H9 (cell line): ENCODE measurements at regions not wholly inside any gene's neighbourhood (a gene's known extent, or its start where the extent isn't known, plus 50 kb on each side); places are given as distances from the start of the nearest gene placed in this dataset.

Experiments
- DNase-seq: peaks from one replicate; pipeline ENCODE4 v3.0.0-alpha.2; 2017
- H2AFZ ChIP-seq: one replicate; pipeline ENCODE4 v1.6.1; 2013; ENCODE audit warnings: mild to moderate bottlenecking, low read length, control low read depth, moderate library complexity
- H2AK5ac ChIP-seq: 2 replicates; pipeline ENCODE4 v1.6.1; 2013; ENCODE audit warnings: low read length, control low read depth, mixed read lengths; ENCODE audit not compliant: insufficient read length
- H2BK120ac ChIP-seq: one replicate; pipeline ENCODE4 v1.6.1; 2013; ENCODE audit warnings: low read depth, mild to moderate bottlenecking, low read length, control low read depth, inconsistent platforms; ENCODE audit not compliant: poor library complexity, severe bottlenecking
- H2BK12ac ChIP-seq: 2 replicates; pipeline ENCODE4 v1.6.1; 2013; ENCODE audit warnings: low read length, control low read depth, mixed read lengths, low read depth; ENCODE audit not compliant: insufficient read length
- H2BK15ac ChIP-seq: 2 replicates; pipeline ENCODE4 v1.6.1; 2013; ENCODE audit warnings: low read depth, low read length, control low read depth
- H2BK20ac ChIP-seq: one replicate; pipeline ENCODE4 v1.6.1; 2013; ENCODE audit warnings: low read depth, mild to moderate bottlenecking, low read length, control low read depth, inconsistent platforms; ENCODE audit not compliant: poor library complexity, severe bottlenecking
- H2BK5ac ChIP-seq: 2 replicates; pipeline ENCODE4 v1.6.1; 2013; ENCODE audit warnings: low read length, control low read depth, mixed read lengths; ENCODE audit not compliant: insufficient read length
- H3K14ac ChIP-seq: 2 replicates; pipeline ENCODE4 v1.6.1; 2013; ENCODE audit warnings: low read length, control low read depth; ENCODE audit not compliant: insufficient read depth
- H3K18ac ChIP-seq: 2 replicates; pipeline ENCODE4 v1.6.1; 2013; ENCODE audit warnings: low read depth, mild to moderate bottlenecking, mixed read lengths, low read length, control low read depth; ENCODE audit not compliant: insufficient read length
- H3K23ac ChIP-seq: 2 replicates; pipeline ENCODE4 v1.6.1; 2013; ENCODE audit warnings: low read length, control low read depth, mixed read lengths, low read depth; ENCODE audit not compliant: insufficient read length
- H3K23me2 ChIP-seq: 2 replicates; pipeline ENCODE4 v1.6.1; 2013; ENCODE audit warnings: low read depth, mild to moderate bottlenecking, mixed read lengths, low read length, control low read depth; ENCODE audit not compliant: insufficient read length, poor library complexity, severe bottlenecking
- H3K27ac ChIP-seq: 2 replicates; pipeline ENCODE4 v1.5.1; 2013; ENCODE audit warnings: low read length, control low read depth, mixed read lengths, low read depth; ENCODE audit not compliant: insufficient read length
- H3K27me3 ChIP-seq: 2 replicates; pipeline ENCODE4 v1.6.1; 2013; ENCODE audit warnings: low read length, control low read depth, inconsistent platforms; ENCODE audit not compliant: insufficient read depth
- H3K4ac ChIP-seq: 2 replicates; pipeline ENCODE4 v1.6.1; 2013; ENCODE audit warnings: low read depth, mild to moderate bottlenecking, control low read depth, inconsistent platforms, low read length, moderate library complexity
- H3K4me1 ChIP-seq: 2 replicates; pipeline ENCODE4 v1.6.1; 2013; ENCODE audit warnings: low read length, control low read depth, inconsistent platforms; ENCODE audit not compliant: insufficient read depth
- H3K4me2 ChIP-seq: 2 replicates; pipeline ENCODE4 v1.6.1; 2013; ENCODE audit warnings: low read length, control low read depth, mixed read lengths; ENCODE audit not compliant: insufficient read length, insufficient read depth
- H3K56ac ChIP-seq: 2 replicates; pipeline ENCODE4 v1.6.1; 2013; ENCODE audit warnings: low read depth, mild to moderate bottlenecking, mixed read lengths, low read length, control low read depth; ENCODE audit not compliant: insufficient read length
- H3K79me1 ChIP-seq: 2 replicates; pipeline ENCODE4 v1.6.1; 2013; ENCODE audit warnings: low read depth, mild to moderate bottlenecking, moderate library complexity, low read length, control low read depth, inconsistent platforms; ENCODE audit not compliant: insufficient read depth, poor library complexity, severe bottlenecking
- H3K79me2 ChIP-seq: 2 replicates; pipeline ENCODE4 v1.6.1; 2013; ENCODE audit warnings: low read length, control low read depth, inconsistent platforms; ENCODE audit not compliant: insufficient read depth
- H3K9ac ChIP-seq: 2 replicates; pipeline ENCODE4 v1.6.1; 2013; ENCODE audit warnings: low read length, control low read depth, mixed read lengths; ENCODE audit not compliant: insufficient read length; ENCODE audit errors: extremely low read depth
- H3K9me3 ChIP-seq: one replicate; pipeline ENCODE4 v1.6.1; 2013; ENCODE audit warnings: low read depth, low read length, inconsistent platforms; ENCODE audit not compliant: control insufficient read depth
- H3T11ph ChIP-seq: one replicate; pipeline ENCODE4 v1.6.1; 2013; ENCODE audit warnings: mild to moderate bottlenecking, low read length, control low read depth, inconsistent platforms
- H4K20me1 ChIP-seq: one replicate; pipeline ENCODE4 v1.6.1; 2013; ENCODE audit not compliant: control insufficient read depth, insufficient read length, insufficient read depth
- H4K5ac ChIP-seq: 2 replicates; pipeline ENCODE4 v1.6.1; 2013; ENCODE audit warnings: low read depth, mild to moderate bottlenecking, mixed read lengths, low read length, control low read depth; ENCODE audit not compliant: insufficient read length
- H4K8ac ChIP-seq: replicated peaks from 2 replicates; pipeline ENCODE4 v1.6.1; 2013; ENCODE audit warnings: low read length, control low read depth, mixed read lengths, low read depth; ENCODE audit not compliant: insufficient read length
- H4K91ac ChIP-seq: 2 replicates; pipeline ENCODE4 v1.6.1; 2013; ENCODE audit warnings: low read depth, mild to moderate bottlenecking, moderate library complexity, mixed read lengths, low read length, control low read depth; ENCODE audit not compliant: insufficient read length
- H3K27ac Mint-ChIP-seq, 3 experiments: 2 replicates in 2 of 3; 3 replicates in 1 of 3; pipeline ENCODE4 v1.8.0; 2020 to 2021; ENCODE audit warnings: mixed read lengths in 3 of 3, mild to moderate bottlenecking in 1 of 3, moderate library complexity in 1 of 3
- H3K27me3 Mint-ChIP-seq: 2 replicates; pipeline ENCODE4 v1.8.0; 2021; ENCODE audit warnings: low read depth, mild to moderate bottlenecking, moderate library complexity, mixed read lengths
- H3K36me3 Mint-ChIP-seq, 3 experiments: 2 replicates in 2 of 3; 3 replicates in 1 of 3; pipeline ENCODE4 v1.8.0; 2020 to 2021; ENCODE audit warnings: low read depth in 3 of 3, mixed read lengths in 3 of 3; ENCODE audit not compliant: insufficient read depth in 1 of 3
- H3K4me1 Mint-ChIP-seq, 2 experiments: 2 replicates each; pipeline ENCODE4 v1.8.0; 2020; ENCODE audit warnings: mixed read lengths in 2 of 2
- H3K4me3 Mint-ChIP-seq, 2 experiments: 2 replicates in 1 of 2; 3 replicates in 1 of 2; pipeline ENCODE4 v1.8.0; 2020 to 2021; ENCODE audit warnings: mild to moderate bottlenecking in 2 of 2, mixed read lengths in 2 of 2, moderate library complexity in 1 of 2
- H3K9me3 Mint-ChIP-seq, 2 experiments: 2 replicates in 1 of 2; 3 replicates in 1 of 2; pipeline ENCODE4 v1.8.0; 2020; ENCODE audit warnings: mild to moderate bottlenecking in 2 of 2, mixed read lengths in 2 of 2, moderate library complexity in 1 of 2
- WGBS: extraction: QIAGEN DNeasy Blood & Tissue Kit; methylation state at CpG from one replicate; pipeline ENCODE4 v1.1.7; 2013; ENCODE audit warnings: missing lambda C conversion rate, low lambda C conversion rate, mixed read lengths; ENCODE audit not compliant: insufficient read length; ENCODE audit errors: extremely low coverage; 5-methylcytosine and 5-hydroxymethylcytosine counted together
- TF ChIP-seq, protein P1 (sequence below): fragments of 200-600 bp; sonication (generic); conservative IDR thresholded peaks from 3 replicates; pipeline ENCODE4 v1.8.0; 2021; ENCODE audit warnings: antibody characterized with exemption, mild to moderate bottlenecking

DNA sequence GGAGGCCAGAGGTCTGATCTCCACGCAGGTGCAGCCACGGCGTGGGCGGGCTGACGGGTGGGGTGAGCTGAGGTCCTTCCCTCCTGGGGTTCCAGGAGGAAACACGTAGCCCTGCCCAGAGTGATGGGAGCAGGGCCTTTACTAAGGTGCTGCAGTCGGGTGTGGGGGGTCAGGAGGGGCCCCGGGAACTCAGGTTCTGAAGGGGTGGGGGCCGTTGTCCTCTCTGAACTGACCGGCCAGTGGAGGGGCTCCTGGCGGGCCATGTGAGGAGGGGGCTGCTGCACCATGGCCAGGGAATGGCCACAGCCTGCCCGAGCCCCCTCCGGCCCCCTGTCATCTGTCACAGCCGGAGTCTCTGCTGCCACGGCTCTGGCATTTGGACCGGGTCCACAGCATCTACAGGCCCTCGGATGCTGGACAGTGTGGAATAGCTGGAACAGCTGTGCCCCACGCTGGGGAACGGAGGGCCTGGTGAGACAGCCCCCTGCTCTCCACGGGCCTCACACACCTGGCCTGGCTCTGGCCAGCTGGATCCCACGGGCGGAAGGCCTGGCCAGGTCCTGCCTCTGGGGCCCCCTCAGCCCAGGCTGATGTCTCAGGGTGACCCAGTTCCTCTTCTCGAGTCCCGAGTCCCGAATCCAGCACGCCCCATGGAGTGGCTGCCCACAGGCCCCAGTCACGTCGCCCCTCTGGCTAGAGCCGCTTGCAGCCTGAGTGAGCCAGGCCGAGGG is 145.6 kb upstream of the GPC1 start:
- no peak overlapping the region for H2BK20ac ChIP-seq
- H3K4ac ChIP-seq = no peak overlapping the region; the same call in 1 of the 2 replicates
- H3K4me3 Mint-ChIP-seq = no peak overlapping the region
- no peaks in the 10 kb centered on the region for H3K79me1 ChIP-seq
- H4K20me1 ChIP-seq = no peaks in the 10 kb centered on the region
- H3K79me2 ChIP-seq = no peaks in the 10 kb centered on the region
- TF ChIP-seq, protein P1, sequence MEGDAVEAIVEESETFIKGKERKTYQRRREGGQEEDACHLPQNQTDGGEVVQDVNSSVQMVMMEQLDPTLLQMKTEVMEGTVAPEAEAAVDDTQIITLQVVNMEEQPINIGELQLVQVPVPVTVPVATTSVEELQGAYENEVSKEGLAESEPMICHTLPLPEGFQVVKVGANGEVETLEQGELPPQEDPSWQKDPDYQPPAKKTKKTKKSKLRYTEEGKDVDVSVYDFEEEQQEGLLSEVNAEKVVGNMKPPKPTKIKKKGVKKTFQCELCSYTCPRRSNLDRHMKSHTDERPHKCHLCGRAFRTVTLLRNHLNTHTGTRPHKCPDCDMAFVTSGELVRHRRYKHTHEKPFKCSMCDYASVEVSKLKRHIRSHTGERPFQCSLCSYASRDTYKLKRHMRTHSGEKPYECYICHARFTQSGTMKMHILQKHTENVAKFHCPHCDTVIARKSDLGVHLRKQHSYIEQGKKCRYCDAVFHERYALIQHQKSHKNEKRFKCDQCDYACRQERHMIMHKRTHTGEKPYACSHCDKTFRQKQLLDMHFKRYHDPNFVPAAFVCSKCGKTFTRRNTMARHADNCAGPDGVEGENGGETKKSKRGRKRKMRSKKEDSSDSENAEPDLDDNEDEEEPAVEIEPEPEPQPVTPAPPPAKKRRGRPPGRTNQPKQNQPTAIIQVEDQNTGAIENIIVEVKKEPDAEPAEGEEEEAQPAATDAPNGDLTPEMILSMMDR = no peak
- no CpG with 5 or more reads among the region's 30 CpGs for WGBS
- no peak overlapping the region for H3K9ac ChIP-seq
- no peak overlapping the region for H3K56ac ChIP-seq
- H3K14ac ChIP-seq = no peak overlapping the region
- H2BK15ac ChIP-seq = no peak overlapping the region
- no peaks in the 10 kb centered on the region for H3K36me3 Mint-ChIP-seq
- H3K9me3 Mint-ChIP-seq = no peaks in the 10 kb centered on the region
- H3K27ac ChIP-seq = no peak overlapping the region
- H4K91ac ChIP-seq = no peak overlapping the region
- H3K4me1 Mint-ChIP-seq = peaks cover 27 to 34% of the 10 kb centered on the region in 2 experiments
- no peak overlapping the region for H3K18ac ChIP-seq
- H2AFZ ChIP-seq = no peak overlapping the region
- no peaks in the 10 kb centered on the region for H3K23me2 ChIP-seq
- H4K5ac ChIP-seq = no peak overlapping the region
- no peak overlapping the region for H4K8ac ChIP-seq
- no peak overlapping the region for H2BK12ac ChIP-seq
- H3K4me1 ChIP-seq = no peaks in the 10 kb centered on the region; the same call in 1 of the 2 replicates
- H2BK120ac ChIP-seq = no peak overlapping the region
- no peak for DNase-seq
- H3K27me3 Mint-ChIP-seq = peaks cover 11% of the 10 kb centered on the region
- H3K4me2 ChIP-seq = no peak overlapping the region
- no peaks in the 10 kb centered on the region for H3K27me3 ChIP-seq
- H3K27ac Mint-ChIP-seq = no peak overlapping the region
- no peak overlapping the region for H3K23ac ChIP-seq
- no peak overlapping the region for H2BK5ac ChIP-seq
- H2AK5ac ChIP-seq = no peak overlapping the region
- no peaks in the 10 kb centered on the region for H3K9me3 ChIP-seq
- H3T11ph ChIP-seq = no peak overlapping the region
